Effector CD8-positive, alpha-beta T cell (primary cell): ENCODE measurements at regions not wholly inside any gene's neighbourhood (a gene's known extent, or its start where the extent isn't known, plus 50 kb on each side); places are given as distances from the start of the nearest gene placed in this dataset.
A peak's percentile ranks its signal among the peaks of the same experiment; 100 is the strongest.
"Not testable (repeated sequence)": the region's sequence is repeated elsewhere in the genome, so short reads cannot be mapped to it uniquely, and the experiment has no call there.

Source experiments
- DNase-seq: peaks from one replicate; lab custom pipeline; 2025; lab: John Stamatoyannopoulos, UW

DNA sequence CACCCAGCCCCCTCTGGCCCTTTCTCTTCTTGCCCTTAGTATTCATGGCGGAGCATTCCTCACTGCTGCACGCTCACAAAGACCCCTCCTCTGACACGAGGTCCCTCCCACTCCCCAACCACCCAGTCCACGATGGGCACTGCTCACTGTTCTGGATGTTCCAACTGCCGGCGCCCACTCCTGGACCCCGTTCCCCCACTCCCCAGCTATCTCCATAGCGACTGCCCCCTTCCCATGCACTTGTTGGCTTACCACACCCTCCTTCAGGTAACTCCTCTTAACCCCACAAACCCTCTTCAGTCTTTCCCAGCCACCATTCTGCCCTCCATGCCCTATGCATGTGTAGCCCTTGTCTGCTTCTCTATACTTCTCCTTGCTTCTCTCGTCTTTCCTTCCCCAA, 961.5 kb upstream of the DEFB115 start:
- not testable (repeated sequence) for DNase-seq

DNA sequence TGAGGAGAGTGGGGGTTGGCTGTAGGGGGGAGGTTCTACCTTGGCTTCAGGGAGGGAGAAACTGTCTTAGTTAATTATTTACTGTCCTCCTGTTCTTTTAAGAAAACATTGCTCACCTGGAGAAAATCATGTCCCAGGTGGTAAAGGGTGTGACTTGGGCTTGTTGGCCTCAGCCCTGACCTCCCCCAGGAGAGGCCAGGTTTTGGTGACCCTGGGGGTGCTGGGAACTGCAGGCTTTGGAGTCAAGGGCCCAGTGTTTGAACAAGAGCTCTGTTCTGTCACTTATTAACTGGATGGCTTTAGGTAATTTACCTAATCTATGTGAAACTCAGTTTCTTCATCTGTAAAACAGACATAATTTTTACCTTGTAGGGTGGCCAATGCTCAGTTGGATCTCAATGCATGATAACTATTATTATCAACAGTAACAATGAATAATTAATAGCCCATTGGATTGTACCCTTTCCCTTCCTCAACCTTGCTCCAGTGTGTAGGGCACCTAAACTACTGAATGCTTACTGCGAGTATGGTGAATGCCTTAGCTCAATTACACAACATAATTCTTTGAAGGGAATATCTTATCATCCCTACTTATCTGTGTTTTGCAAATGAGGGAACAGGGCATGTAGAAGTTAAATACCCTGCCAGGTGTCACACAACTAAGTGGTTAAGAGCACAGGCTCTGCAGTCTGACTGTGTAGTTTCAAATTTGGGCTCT, 959.4 kb upstream of the DEFB115 start:
- DNase-seq, result not testable (repeated sequence)

DNA sequence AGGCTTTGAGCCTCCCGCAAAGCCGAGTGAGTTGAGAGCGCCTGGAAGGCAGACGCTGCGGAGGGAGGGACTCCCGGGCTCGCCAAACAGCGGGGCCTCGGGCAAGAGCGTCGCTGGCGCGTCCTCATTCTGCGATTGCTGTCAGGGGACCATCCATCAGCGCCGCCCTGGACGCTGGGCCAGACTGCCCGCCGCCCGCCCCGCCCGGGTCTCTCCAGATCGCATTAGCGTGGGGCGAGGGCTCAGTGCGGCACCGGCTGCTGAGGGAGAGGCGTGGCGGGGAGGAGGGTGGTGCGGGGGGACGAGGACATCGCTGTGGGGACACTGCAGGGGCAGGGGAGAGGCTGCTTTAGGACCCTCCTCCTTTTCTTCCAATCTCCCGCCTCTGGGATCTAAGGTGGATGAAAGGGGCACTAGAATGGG, 957.2 kb upstream of the DEFB115 start:
- not testable (repeated sequence) for DNase-seq

DNA sequence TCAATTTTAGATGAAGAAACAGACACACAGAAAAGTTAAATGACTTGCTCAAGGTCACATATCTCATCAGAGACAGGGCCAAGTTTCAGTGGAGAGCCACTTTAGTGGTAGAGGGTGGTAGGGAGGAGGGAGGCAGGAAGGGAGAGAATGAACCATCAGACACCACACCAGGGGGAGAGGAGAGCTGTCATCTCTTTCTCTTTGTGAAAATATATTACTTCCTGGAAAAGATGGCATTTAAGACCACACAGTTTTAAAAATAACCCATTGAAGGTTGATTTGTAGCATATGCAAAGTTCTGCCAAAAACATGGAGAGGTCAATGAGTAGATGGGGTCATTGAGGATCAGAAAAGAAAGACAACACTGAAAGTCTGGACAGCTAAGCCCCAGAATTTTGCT, 954.7 kb upstream of the DEFB115 start:
- not testable (repeated sequence) for DNase-seq

DNA sequence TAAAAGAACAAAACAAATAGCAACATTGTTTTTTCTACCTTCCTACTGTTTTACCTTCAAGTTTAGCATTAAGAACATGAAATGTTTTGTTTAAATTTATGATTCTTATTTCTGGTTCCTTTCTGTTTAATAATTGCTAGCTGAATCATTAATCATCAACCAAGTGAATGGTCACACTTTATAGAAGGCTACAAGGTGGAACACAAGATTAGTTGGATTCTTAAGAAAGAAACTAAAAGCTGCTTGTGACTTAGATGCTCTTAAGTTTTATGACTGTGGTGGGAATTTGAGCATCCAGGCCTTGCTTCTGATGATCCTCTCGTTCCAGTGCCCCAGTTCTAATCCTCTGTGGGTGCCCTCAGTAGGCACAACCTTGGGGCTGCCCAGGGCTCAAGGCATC, 947.5 kb upstream of the DEFB115 start:
- DNase-seq, result not testable (repeated sequence)

DNA sequence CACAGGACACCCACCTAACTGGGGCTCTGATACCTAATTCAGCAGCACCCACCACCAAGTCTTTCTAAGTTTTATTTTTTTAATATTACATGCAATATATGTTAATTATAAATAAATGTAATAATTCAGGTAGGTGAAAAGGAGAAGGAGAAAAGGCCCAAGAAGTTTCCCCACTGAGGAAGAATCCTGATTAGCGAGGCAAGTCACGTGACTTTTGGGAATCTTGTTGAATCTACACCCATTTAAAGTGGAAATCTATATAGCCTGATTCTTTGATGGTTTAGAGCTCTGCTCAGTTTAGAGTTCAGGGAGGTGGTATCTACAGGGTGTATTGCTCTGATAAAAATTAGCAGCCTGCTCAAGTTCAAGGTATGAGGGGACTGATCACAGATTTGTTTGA, 947.1 kb upstream of the DEFB115 start:
- not testable (repeated sequence) for DNase-seq

DNA sequence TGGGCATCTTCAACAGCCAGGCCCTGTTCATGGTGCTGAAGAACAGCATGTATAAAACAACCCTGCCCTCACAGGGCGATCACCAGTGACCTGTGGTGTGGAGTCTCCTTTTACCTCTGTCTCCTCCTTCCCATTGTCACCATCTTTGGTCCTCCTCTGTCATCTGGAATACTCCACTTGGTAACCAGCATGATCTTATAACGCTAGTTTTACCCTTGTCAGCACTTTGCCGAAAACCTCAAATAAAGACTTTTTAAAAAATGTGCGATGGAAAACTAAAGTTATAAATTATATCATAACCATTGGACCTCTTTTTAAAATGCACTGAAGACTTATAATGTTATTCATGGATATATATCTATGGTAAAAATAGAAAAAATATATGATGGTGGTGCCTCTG, 945.2 kb upstream of the DEFB115 start:
- not testable (repeated sequence) for DNase-seq

DNA sequence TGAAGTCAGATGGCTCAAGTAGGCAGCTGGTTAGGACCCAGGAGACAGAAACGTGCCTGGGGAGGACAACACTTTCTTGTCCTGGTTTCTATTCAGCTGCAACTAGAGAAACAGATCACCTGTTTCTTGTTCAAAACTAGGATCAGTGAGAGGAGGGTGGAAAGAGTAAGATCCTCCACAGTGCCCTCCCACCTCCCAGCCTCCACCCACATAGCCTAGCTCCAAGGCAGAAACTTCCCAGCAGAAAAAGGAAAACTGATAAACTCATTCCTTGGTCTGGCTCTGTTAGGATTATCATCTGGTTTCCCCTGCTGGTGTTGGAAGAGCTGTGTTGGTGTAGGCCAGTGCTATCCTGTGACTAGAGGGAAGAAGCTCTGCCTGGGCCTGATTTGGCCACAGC, 943.8 kb upstream of the DEFB115 start:
- not testable (repeated sequence) for DNase-seq

DNA sequence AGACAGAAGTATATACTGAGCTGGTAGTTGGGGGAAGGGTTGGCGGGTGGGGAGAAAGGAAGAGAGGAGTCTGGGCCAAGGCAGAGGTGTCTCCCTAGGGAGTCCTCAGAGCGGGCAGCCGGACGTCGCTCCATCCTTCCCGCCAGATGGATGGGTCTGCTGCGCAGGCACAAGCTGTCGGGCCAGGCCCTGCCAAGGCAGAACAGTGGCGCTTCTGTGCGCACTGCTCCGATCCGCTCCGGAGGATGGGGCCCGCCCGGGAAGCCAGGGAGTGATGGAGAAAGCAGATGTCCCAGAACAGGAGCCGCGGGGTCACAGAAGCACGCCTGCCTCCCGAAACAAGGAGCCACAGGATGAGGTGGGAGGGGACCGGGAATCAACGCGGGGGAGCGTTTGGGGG, 941.4 kb upstream of the DEFB115 start:
- not testable (repeated sequence) for DNase-seq

DNA sequence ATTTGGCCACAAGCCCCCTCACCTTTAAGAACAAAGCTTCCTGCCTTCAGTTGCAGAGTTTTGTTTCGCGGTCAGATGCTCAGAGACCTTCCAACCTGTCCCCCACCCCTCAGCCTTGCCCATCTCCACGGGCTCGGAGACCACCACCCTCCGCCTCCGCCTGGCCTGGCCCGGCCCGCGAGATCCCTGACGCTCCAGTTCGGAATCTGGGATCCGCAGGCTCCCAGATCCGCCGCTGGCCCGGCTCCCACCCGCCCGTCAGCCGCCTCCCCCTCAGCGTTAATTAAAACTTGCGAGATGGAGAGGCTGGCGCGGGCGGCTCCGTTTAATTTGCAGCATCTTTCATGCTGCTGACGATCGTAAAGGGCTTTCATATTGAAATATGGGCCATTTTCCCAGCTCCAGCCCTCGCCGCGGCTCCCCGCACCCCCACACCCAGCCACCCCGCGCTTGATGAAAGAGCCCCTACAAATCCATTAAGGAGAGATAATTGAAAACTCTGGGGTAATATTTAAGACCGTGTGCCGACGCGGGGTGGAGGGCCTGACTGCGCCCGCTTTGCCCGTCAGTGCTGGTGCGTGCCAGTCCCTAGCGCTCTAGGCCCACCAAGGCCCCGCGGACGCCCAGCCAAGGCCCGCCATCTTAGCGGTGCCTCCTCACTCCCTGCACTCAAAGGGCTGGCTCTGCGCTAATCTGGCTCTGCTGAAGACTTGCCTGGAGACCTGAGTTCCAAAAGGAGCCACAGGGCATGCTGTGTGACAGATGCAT, 940.7 kb upstream of the DEFB115 start:
- DNase-seq, result not testable (repeated sequence)

DNA sequence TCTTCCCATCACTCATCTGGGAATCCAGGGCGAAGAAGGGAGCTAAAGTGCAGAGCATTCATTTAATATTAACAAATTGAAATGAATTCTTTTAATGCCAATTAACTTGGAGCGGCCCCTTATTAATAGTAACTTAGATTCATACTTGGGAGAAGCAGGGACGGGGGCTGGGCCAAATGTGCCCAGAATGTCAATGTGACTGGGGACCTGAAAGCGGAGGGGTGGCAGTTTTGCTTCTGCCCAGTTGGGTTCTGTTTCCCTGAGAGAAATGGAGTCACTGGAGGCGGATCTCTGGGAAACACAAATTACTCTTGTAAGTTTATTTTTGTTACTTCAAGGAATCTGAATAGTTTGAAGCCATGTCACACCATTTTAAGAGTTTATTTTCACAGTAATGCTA, 923.7 kb upstream of the DEFB115 start:
- DNase-seq, result not testable (repeated sequence)

DNA sequence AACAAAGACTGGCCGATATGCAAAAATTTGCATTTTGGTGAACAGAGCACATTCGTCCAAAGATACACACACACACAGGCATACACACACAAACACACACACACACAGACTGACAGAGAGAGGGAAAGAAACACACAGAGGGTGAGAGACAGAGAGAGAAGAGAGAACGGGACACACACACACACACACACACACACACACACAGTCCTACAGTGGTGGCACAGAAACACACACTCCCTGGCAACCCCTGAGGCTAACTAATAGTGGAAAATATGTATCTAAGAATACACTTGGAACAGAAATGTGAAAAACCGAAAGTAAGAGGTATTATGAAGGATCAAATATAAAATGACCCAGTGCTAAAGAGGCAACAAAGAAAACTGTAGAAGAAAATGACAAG, 919.9 kb upstream of the DEFB115 start:
- not testable (repeated sequence) for DNase-seq

DNA sequence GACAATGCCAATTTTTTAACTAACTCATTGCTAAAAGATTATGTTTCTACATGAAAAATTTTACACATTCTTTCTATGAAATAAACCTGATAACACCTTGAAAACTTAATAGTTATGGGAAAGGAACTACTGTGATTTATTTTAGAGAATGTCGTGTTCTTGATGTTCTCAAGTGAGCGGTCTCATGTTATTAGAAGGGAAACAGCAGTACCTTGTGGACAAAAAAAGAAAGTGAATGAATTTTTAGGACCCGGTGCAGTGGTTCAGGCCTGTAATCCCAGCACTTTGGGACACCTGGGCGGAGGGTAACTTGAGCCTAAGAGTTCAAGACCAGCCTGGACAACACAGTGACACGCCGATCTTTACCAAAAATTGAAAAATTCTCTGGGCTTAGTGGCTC, 908.5 kb upstream of the DEFB115 start:
- not testable (repeated sequence) for DNase-seq

DNA sequence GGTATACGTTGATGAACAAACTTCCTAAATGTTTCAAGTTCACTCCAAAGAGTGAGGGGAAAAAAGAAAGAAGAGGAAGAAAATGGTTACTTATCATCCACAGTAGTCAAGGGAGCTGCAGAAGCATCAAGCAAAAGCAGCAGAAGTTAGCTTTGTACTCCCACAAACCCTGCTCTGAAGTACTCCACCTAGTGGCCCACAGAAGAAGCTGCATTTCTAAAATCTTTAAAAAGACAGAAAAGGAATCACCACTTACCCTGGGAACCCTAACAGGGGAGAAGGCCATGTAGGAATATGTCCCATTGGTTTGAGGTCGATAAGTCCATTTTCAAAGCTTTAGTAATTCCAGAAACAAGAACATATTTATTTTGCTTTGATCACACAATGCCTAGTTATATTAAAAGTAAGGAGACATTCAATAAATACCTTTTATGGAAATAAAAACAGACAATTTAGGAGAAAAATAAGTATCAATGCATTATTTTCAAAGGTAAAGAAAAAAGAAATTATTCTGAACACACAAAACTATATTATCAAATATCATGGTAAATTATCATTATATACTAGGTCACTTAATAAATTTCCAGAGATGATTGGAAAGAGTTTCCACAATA, 900.5 kb upstream of the DEFB115 start:
- DNase-seq, result not testable (repeated sequence)

DNA sequence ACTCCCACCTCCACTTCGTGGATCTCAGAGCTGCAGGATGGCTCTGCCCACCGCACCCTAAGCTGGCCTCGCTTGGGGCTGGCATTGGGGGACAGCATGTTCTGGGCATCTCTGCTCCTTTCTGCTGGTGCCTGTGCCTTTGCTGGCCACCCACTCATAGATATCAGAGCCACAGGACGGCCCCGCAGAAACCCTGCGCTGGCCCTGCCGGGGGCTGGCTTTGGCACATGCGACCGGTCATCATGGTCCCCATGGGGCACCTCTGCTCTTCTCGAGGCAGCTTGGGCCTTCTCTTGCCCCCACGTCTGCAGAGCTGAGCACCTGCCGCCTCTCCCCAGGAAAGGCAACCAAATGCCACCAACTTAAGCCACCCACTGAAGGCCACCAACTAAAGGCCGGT, 895.7 kb upstream of the DEFB115 start:
- not testable (repeated sequence) for DNase-seq

DNA sequence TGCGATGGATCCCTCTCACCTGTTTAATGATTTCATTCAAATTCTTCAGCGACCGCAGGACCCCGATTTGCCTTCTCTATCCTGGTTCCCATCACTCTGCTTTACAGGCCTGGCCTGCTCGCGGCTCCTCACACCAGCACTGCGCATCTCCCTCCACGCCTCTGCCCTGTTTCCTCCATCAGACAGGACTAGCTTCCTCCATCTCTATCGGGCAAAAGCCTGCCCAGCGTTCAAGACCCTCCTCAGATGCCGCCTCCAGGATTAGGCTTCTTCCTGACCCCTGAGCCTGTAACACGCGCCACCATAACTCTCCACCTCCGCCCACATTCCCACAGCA, 881.1 kb upstream of the DEFB115 start:
- not testable (repeated sequence) for DNase-seq

DNA sequence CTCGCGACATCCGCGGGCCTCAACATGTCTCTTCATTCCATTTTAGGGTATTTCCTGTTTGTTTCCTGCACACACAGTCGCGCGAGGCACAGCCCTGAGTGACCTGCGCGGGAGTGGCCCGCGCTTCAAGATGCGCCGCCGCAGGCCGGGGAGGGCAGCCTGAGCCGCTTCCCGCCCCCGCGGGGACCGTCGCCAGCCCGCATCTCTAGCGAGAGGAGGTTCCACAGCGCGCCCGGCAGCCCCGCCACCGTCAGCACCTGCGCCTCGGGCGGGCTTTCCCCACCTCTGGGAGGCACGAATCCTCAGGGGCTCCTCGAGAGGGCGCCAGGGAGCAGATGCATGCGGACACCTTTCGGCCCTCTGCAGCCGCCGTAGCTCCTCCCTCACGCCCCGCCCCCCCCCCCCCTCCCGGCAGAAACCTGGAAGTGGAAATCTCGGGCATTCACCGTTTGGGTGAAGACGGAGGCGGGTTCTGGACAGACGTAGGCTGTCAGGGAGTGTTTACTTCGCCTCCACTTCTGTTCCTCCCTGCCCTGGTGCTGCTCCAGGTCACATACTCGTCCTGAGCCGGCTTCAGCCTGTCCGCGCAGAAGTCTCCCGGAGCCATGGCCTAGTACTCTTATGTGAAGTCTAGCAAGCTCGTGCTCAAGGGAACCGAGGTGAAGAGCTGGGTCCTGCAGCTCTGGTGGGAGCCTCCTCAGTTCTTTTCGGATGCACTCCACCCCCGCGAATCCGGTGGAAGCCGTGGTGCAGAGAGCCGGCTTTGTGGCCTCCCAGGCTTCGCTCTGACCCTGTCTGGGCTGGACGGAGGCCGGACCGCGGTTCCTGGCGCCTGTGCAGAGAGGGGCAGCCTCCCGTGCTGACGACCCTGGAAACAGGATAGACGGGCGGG, 880.5 kb upstream of the DEFB115 start:
- peak; percentile 83 for DNase-seq

DNA sequence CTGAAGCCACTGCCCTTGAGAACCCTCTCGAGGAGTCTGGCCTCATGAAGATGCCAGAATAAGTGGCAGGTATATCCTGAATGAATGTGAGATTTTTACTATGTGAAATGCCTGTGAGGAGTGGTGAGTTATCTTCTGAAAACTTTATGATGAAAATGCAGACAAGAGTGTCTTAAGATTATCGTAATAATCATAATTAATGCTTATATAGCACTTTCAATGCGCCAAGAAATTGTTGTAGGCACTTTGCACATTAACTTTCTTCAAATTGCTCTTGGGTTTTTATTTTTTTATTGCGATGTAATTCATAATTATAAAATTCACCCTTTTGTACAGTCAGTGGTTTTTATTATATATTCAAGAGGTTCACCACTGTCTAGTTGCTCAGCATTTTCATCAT, 879.1 kb upstream of the DEFB115 start:
- DNase-seq, result not testable (repeated sequence)

DNA sequence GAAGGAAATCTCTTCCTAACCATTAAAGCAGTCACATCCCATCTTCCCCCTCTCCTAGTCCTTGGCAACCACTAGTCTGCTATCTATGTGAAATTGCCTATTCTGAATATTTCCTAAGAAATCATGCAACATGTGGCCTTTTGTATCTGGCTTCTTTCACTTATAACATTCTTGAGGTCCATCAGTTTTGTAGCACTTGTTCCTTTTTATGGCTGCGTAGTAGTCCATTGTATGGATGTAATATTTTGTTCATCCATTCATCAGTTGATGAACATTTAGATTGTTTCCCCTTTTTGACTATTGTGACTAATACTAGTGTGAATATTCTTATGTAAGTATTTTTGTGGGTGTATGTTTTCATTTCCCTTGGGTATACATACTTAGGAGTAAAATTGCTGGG, 878.7 kb upstream of the DEFB115 start:
- DNase-seq, result not testable (repeated sequence)

DNA sequence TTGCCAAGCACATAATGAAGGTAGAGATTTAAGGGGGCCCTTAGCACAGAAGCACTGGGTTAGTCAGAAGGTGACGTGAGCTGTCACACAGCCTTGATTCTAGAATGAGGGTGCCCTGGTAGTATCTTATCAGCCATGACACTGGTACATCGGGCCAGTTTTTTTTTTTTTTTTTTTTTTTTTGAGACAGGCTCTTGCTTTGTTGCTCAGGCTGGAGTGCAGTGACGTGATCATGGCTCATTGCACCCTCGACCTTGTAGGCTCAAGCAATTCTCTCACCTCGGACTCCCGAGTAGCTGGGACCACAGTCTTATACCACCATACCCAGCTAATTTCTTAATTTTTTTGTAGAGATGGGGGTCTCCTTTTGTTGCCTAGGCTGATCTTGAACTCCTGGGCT, 872.6 kb upstream of the DEFB115 start:
- DNase-seq, result not testable (repeated sequence)

DNA sequence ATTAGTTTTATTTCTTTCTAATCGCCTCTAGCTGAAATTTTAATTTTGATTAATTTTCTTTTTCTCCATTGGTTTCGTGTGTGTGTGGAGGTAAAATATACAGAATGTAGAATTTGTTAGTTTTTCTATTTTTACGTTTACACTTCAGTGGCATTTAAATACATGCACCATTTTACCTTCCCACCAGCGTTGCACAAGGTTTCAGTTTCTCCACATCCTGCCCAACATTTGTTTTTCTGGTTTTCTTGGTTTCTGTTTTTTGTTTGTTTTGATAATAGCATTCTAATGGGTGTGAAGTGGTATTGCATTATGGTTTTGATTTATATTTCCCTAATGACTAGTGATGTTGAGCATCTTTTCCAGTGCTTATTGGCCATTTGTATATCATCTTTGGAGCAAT, 871.4 kb upstream of the DEFB115 start:
- not testable (repeated sequence) for DNase-seq

DNA sequence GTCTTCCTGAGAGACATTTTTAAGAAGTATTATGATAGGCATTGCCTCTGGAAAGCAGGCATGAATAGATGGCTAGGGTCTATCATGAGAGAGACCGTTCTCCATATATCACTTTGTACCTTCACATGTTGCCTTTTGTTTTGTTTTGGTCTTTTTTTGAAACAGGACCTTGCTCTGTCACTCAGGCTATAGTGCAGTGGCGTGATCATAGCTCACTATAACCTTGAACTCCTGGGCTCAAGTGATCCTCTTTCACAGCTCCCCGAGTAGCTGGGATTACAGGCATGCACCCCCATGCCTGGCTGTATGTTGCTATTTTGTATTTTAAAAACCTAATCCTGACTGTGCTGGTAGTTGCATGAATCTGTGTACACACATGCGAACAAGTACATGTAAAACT, 869.6 kb upstream of the DEFB115 start:
- DNase-seq, result not testable (repeated sequence)
